DMS153 treated with DMSO at 0.1 percent for 48 hours (cell line): ENCODE measurements at regions not wholly inside any gene's neighbourhood (a gene's known extent, or its start where the extent isn't known, plus 50 kb on each side); places are given as distances from the start of the nearest gene placed in this dataset.
"Not testable (repeated sequence)": the region's sequence is repeated elsewhere in the genome, so short reads cannot be mapped to it uniquely, and the experiment has no call there.

Experiments used
- DNase-seq: peaks from one replicate; lab custom pipeline; 2025; ENCODE audit not compliant: unreplicated experiment; lab: John Stamatoyannopoulos, UW

DNA sequence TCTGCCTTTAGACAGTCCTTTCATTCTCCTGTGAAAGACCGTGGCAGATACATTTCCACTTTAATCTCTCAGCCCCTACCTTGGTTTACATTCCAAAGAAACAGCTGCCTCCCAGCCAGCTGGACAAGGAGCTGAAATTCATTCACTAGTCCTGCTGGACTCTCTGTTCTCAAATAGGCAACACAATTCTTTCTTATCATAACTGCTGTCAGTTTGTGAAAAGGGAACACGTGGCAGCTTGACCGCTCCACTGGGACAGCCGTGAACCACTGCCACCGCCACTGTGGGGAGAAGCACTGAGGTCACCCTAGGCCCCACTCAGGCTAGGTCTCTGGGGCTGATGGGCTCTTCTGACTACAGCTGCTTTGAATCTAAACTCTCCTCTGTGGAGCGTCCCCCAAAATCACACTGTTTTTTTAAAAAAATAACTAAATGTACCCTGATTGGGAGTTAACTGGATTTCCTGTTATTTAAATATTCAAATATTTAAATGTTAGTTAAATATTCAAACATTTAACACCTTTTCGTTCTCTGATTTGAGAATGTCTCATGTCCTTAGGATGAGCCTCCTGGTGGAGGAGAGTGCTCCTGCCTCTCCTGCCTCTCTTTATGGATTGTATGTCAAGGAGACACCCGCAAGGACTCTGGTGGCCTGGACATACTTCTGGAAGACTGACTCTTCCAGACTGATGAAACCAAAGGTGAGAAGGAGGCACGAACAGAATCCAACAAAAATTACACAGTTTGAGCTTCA, 120.1 kb downstream of the BOD1 start:
- DNase-seq = no peak

DNA sequence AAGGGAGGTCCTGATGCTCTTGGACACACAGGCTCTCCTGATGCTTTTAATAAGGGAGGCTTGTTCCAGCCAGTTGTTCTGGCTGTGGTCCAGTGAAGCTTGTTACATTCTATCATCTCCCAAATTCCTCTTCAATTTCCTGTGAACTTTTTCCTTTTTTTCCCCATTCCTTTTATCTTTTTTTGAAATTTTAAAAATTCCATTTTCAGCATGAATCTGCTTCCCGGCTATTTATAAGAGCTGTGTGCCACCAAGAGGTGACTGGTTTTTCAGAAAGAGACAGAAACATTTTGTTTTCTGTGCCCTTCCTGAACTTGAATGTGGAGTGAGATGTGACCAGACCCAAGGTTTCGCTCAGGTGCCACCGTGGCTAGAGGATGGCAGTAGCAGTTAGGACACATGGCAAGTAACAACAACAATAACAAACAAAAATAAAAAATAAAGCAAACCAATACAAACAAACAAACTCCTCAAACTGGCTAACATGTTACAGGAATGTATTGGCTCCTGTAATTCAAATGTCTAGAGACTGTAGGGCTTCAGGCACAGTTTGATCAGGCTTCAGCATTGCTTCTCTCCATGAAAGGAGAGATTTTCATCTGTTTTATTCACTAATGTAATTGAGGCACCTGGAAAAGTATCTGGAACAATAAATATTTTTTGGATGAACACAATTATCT, 121.1 kb downstream of the BOD1 start:
- DNase-seq = no peak

DNA sequence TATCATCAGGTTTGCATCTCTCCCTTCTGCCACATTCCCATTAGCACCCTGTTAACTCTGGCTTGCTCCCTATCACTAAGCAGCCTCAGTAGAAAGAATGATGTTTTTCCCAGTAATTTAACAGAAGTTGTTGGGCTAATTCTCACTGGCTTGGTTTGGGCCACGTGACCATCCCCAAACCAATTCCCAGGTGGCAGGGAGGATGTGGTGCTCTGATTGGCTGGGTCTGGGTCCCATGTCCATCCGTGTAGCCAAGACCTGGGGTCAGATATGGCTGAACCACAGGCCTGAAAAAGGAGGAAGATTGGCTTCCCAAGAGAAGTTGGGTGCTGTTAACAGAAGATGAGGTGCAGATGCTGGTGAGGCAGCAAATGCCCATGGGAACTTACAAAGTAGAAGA, 122.0 kb downstream of the BOD1 start:
- no peak for DNase-seq

DNA sequence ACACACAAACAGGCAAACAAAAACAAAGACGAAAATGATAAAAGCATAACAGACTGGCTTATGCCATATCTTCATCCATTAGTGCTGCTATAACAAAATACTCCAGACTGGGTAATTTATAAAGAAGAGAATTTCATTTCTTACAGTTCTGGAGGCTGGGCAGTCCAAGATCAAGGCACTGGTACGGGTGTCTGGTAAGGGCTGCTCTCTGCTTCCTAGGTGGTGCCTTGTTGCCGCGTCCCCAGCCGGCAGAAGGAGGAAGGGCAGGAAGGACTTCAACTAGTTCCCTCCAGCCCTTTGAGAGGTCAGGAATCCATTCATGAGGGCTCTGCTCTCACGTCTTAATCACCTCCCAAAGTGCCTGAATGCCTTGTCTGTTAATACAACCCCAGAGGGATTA, 122.6 kb downstream of the BOD1 start:
- DNase-seq = no peak

DNA sequence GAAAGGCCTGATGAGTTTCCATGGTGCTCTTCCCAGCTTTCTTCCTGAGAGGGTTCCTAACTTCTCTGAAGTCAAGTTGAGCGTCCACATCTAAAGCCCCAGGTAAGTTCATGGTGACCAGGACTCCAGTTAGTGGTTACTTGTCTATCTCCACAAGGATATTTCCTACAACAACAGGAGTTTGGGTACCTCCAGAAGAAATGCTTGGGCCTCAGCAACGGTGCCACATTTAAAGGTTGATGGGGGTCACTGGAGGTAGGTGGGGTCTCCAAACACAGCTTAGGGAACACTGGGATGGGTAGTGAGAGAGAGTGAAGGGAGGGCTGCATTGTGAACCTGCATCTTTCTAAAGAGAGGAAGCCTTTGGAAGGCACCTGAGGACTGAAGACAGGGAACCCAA, 123.4 kb downstream of the BOD1 start:
- DNase-seq = no peak

DNA sequence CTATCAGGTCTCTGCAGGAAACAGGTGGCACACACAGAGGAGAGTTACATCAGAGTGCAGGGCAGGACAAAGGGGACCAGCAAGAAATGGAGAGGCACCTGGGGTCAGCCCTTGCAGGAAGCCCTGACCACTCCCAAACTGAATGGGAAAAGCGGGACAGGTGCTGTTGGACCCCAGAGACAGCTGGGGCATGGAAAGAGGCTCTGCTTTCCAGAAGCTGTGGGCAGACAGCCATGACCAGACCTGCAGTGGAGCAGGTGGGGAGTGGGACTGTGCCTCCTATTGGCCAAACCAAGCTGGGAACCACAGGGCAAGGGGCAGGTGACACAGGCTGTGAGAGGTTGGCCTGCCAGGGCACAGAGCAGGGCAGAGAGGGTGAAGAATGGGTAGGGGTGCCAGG, 125.8 kb downstream of the BOD1 start:
- no peak for DNase-seq

DNA sequence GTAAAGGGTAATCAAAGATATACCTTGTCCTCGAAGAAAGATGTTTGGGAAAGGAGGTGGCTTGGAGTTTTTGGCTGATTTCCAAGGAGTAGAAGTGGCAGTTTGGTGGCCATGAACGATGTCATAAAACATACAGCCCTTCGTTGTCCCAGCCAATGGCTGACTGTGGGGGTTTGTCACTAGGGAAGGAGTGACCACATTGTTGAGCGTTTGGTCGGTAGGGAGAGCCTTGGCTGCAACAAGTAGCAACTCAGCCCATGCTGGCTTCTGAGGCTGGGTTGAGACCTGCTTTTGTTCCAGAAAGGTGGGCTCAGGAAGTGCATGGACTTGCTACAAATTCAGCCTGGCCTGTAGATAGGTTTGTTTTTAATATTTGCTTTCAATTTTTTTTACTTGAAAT, 128.3 kb downstream of the BOD1 start:
- no peak for DNase-seq

DNA sequence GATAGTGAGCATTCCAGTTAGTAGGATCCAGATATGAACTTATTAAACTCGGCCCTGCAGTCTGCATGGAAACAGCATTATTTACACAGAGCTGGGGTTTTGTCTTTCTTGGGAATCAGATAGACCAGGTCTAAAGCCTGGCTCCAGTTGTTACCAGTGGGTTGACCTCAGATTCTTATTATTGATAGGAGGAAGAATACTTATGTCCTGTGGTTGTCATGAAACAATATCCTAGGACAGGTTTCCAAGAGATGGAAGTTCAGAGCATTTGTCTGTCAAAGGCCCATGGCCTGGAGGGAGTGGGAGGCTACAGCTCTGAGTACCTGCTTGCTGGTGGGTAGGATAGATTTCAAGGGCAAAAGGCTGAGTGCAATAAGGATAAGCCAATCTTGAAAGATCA, 129.2 kb downstream of the BOD1 start:
- DNase-seq = no peak

DNA sequence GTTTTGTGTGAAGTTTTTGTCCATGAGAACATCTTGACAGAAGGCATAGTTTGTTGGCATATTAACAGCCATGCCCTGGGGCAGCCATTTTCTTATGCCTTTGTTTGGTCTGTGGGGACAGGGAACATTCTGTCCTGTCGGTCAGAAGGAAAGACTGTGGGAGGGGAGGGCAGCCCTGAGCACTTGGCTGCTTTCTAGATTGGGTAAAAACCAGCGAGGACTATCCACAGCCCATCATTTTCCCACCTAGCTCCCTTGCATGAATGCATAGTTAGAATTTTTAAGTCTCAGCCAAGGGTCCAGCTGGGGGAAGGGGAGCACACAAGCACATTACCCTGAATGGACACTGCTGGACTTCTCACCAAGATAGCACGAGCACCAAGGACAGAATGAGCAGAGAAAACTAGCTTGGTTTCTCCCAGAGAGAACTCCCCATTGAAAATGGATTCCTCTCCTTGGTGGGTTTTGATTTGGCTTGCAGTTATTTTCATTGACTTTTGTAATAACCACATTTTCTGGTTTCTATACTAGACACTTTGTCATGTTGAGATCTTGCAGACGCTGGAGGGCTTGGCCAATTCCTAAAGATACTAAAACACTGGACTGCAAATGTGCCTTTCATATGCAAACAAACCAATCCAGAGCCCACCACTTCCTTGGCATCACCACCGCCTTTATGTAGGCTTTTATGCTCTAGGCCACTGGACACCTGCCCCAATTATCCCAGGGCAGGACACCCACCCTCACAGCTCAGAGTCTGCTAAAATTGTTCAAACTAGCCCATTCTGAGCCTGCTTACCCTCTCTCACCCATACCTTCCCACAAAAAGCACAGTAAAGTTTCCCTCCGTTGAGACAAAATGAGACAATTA, 129.9 kb downstream of the BOD1 start:
- DNase-seq = no peak

DNA sequence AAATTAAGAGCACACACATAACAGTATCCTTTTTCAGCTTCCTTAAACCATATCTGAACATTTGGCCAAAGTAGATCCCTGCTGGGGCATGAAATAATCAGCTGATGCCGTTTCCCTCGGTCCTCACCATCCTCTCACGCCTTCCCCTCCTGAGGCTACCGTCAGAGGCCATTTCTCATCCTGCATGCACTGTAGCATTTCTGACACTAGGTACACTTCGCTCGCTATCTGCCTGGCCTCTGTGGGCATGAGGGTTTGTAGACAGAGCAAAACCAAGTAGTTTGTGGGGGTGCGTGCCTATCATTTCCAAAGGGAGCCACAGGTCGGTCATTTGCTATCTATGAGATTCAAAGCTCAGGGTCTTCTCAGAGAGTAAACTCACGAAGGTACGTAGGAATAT, 131.9 kb downstream of the BOD1 start:
- no peak for DNase-seq

DNA sequence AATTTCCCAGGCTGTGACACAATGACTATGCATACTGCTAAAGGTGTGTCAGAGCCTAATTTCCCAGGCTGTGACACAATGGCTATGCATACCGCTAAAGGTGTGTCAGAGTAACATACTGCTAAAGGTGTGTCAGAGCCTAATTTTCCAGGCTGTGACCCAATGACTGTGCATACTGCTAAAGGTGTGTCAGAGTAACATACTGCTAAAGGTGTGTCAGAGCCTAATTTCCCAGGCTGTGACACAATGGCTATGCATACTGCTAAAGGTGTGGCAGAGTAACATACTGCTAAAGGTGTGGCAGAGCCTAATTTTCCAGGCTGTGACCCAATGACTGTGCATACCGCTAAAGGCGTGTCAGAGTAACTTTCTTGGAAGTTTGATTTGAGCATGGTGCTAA, 132.9 kb downstream of the BOD1 start:
- DNase-seq = not testable (repeated sequence)

DNA sequence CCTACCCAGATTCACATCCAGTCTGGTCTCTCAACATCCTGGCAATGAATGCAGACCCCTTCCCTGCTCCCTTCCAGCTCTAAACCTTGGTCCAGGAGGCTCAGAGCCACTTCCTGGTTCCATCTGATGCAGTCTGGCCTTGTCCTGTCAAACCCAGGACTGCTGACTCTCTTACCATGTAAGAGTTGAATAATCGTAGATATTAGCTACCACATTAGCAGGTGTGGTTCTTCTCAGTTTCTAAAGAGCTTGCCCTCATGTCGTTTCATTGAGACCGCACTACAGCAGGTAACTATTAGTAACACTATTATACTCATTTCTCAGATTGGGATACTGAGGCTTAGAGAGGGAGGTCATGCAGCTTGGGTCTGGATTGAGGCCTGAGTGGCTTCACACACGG, 133.3 kb downstream of the BOD1 start:
- DNase-seq = no peak

DNA sequence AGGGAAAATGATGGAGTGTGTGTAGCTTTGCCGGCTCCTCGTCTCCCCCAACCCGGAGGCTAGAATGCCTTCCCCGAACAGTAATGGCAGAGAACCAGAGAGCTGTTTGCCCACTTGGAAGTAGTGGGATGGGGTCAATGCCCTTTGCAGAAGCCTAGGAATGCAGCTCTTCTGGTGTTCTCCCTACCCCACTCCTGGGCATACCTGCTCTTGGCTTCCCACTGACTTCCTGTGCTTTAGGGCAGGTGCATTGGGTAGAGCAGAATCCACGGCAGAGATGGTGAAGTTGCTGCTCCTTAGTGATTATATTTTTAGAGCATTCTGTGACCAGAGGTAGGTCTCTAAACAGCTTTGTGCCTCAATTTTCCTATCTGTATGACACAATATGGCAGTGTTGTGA, 134.6 kb downstream of the BOD1 start:
- no peak for DNase-seq

DNA sequence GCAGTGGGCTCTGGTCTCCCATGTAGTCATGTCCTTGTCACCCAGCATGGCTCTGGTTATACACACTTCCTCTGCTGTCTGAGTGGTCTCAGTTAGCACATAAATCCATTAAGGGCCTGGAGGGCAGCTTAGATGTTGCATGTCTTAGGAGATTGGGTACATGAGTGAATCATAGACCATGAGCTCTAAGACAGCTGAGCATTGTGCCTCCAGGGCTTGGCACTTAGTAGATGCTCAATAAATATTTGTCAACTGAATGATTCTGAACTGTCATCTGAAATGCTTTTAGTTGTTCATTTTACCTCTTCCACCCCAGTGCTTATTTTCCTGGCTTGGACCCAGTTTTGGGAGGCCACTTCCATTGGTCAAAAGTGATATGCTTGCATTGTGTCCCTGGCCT, 135.6 kb downstream of the BOD1 start:
- no peak for DNase-seq

DNA sequence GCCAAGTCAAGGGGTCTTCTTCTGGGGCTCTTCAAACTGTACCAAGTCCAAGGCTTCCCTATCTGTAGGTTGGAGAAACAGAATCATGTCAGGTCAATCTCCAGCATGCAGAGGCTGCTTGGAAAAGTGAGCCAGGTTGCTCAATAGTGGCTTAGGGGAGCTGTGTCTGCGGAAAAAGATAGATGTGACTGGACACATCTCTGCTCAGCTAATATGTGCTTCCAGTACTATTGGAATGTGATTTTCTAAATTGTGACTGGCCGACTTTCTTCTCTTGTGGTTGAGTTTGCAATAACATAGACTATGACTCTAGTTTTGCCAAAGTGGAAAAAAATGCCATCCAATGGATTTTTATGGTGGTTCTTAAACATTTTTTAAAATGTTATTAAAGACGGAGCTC, 136.7 kb downstream of the BOD1 start:
- DNase-seq = no peak

DNA sequence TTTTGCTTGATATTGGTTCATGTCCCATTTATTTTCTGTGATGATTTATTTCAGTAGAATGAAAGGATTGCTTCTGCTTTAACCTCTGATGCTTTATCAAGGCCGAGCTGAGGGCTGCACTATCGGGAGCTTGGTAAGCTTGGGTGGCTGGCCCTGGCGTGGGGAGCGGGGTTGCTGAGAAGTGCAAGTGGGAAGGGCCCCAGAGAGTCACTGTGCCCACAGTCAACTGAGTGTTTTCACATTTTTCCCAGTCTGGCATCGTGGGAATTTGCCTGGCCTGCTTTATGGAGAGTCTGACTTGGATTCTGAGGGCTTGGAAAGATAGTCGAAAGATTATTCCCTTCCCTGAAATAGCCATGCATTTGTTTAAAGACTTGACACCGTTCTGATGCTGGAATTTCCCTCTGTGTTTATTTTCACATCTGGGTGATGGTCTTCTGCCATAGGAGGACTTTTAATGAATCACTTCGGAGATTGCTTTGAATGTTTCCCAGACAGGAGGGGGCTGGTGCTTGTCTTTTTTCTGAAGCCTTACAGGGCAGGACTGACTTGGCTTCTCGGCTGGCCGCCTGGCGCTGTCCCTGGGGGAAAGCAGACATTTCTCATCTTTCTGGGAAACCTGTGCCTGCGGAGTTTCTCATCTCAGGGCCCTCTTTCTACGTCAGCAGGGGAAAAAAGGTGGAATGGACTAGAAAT, 139.0 kb downstream of the BOD1 start:
- no peak for DNase-seq

DNA sequence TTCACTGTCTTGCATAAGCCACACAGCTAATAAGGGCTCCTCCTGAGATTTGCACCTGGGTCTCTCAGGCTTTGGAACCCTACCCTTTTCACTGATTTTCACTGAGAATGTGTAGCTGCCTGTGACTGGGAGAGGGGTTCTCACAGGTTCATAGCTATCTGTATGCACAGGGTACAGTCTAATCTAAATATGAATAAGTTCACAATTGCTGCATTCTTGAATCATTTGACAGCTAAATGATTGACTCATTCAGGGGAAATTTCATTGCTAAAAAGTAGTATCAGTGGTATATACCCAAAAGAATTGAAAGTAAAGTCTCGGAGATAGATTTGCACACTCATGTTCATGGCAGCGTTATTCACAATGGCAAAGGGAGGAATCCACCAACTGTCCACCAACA, 140.7 kb downstream of the BOD1 start:
- DNase-seq = no peak

DNA sequence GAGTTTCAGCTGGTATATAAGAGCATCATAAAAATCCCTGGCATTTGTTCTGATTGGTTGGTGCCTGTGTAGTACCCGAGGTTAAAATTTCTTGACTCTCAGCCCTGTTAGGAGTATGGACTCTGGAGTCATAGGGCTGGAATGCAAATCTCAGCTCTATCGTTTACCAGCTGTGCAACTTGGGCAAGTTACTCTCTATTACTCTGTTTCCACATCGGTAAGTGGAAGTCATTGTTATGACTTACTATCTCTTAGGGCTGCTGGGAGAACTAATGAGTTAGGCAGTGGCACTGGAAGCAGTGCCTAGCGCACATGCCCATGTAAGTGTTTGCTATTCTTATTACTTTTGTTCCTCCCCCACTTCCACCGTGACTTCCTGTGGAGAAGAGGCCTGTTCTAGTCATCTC, 141.6 kb downstream of the BOD1 start:
- no peak for DNase-seq

DNA sequence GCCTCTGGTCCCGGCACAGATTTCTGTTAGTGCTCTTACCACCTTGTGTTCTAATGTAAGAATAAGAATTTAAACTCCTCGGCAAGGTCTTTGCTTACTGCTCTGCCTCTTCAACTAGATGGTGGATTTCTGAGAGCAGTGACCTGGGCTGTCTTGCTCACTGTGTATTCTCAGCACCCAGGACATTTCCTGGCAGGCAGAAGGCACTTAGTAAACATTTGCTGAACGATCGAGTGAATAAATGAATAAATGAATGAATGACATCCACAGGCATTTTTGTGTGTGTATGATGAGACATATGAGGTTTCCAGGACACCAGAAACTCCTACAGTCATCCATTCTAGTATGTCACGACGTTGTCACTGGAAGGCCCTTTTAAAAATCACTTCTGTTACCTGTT, 143.2 kb downstream of the BOD1 start:
- DNase-seq = no peak

DNA sequence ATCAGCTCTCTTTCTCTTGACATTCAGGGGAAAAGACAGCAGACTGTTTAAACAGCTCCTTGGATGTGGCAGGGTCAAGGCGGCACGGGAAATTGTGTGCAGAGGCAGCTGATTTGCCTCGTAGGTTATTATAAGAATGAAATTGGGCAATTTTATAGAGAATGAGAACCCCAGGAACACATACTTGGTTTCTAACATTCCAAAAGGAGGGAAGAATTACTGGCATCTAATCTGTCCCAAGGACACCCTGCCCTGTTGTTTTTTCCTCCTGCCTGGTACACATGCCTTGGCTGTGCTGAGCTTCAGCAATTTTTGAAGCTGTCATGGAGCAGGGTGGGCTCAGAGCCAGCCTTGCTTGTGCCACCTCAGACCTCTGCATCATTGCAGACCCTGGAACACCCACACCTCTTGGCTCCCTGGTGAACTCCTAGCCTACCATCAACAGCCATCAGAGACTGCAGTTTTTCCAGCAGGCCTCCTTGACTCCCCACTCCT, 143.6 kb downstream of the BOD1 start:
- no peak for DNase-seq

DNA sequence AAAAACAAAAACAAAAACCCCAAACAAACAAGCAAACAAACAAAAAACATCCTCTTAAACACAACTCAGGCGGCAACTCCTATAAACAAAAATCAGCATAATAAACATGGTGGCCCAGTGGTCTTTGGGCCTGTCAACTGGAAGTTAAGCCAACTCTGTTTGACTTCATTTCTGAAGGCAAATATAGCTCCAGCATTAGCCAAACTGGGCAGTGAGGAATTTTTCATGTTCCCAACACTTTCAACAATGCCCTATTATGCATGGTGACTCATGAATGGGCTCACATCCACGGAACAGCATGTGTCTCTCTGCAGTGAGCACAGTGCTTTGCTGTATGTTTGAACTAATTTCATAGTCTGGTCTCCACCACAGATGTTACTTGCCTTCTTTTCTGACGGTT, 143.9 kb upstream of the STC2 start:
- no peak for DNase-seq
